IMR-90 (cell line): ENCODE measurements at regions not wholly inside any gene's neighbourhood (a gene's known extent, or its start where the extent isn't known, plus 50 kb on each side); places are given as distances from the start of the nearest gene placed in this dataset.

ENCODE experiments used
- ATAC-seq: fragments of 200-7000 bp; cut with Tn5 transposase; 2 replicates; pipeline ENCODE4 v1.9.1; 2020; ENCODE audit warnings: low read depth, mild to moderate bottlenecking, moderate library complexity
- BruUV-seq: library from RNA; stranded (reverse); fragments of 400-500 nt; replicated peaks from 2 replicates; lab custom pipeline; 2021; lab: Mats Ljungman, UMichigan
- CTCF ChIA-PET: fragments of 300-600 bp; formaldehyde crosslinking; extraction: SDS; loops from one replicate; lab custom pipeline; 2021; ENCODE audit warnings: antibody characterized with exemption; lab: Yijun Ruan, JAX
- POLR2A ChIA-PET: fragments of 300-600 bp; sonication (Branson Sonifier 250); formaldehyde crosslinking; loops from one replicate; lab custom pipeline; 2022; ENCODE audit warnings: antibody characterized with exemption; ENCODE audit not compliant: unreplicated experiment; lab: Charles Lee
- DNase-seq: peaks from one replicate; pipeline ENCODE4 v3.0.0; 2013
- H2AFZ ChIP-seq: replicated peaks from 2 replicates; pipeline ENCODE3; 2013; ENCODE audit warnings: low read length, mild to moderate bottlenecking; ENCODE audit not compliant: poor library complexity
- H2AK5ac ChIP-seq: 2 replicates; pipeline ENCODE4 v1.6.1; 2013; ENCODE audit warnings: low read depth, low read length, inconsistent platforms
- H2AK9ac ChIP-seq: replicated peaks from 2 replicates; pipeline ENCODE3; 2013; ENCODE audit warnings: mild to moderate bottlenecking, low read depth, low read length, moderate library complexity; ENCODE audit not compliant: poor library complexity
- H2BK120ac ChIP-seq: 2 replicates; pipeline ENCODE4 v1.6.1; 2013; ENCODE audit warnings: low read depth, low read length, inconsistent platforms
- H2BK15ac ChIP-seq: 3 replicates; pipeline ENCODE4 v1.6.1; 2013; ENCODE audit warnings: low read depth, low read length, inconsistent platforms
- H2BK20ac ChIP-seq: 2 replicates; pipeline ENCODE4 v1.6.1; 2013; ENCODE audit warnings: low read depth, mild to moderate bottlenecking, inconsistent platforms, low read length, moderate library complexity
- H2BK5ac ChIP-seq: 2 replicates; pipeline ENCODE4 v1.6.1; 2013; ENCODE audit warnings: mild to moderate bottlenecking, low read depth, low read length, inconsistent platforms; ENCODE audit not compliant: poor library complexity, severe bottlenecking
- H3K14ac ChIP-seq: replicated peaks from 2 replicates; pipeline ENCODE4 v1.6.1; 2013; ENCODE audit warnings: low read depth, low read length, inconsistent platforms
- H3K18ac ChIP-seq: 2 replicates; pipeline ENCODE4 v1.6.1; 2013; ENCODE audit warnings: low read depth, low read length, control low read depth
- H3K23ac ChIP-seq: 2 replicates; pipeline ENCODE4 v1.6.1; 2013; ENCODE audit warnings: low read depth, low read length, inconsistent platforms
- H3K27ac ChIP-seq: 2 replicates; pipeline ENCODE4 v1.5.1; 2013; ENCODE audit warnings: mild to moderate bottlenecking, control low read depth, low read length; ENCODE audit not compliant: insufficient read depth
- H3K27me3 ChIP-seq: 2 replicates; pipeline ENCODE4 v1.6.1; 2013; ENCODE audit warnings: low read length; ENCODE audit not compliant: control insufficient read depth, insufficient read depth
- H3K36me3 ChIP-seq: 2 replicates; pipeline ENCODE4 v1.6.1; 2013; ENCODE audit warnings: low read length, mixed read lengths; ENCODE audit not compliant: control insufficient read depth, insufficient read depth
- H3K4ac ChIP-seq: 2 replicates; pipeline ENCODE4 v1.6.1; 2013; ENCODE audit warnings: low read depth, low read length, inconsistent platforms
- H3K4me1 ChIP-seq: 2 replicates; pipeline ENCODE4 v1.6.1; 2013; ENCODE audit warnings: low read length, mixed read lengths; ENCODE audit not compliant: control insufficient read depth, insufficient read depth
- H3K4me2 ChIP-seq: 2 replicates; pipeline ENCODE4 v1.6.1; 2013; ENCODE audit warnings: low read depth, mild to moderate bottlenecking, control low read depth, low read length, moderate library complexity
- H3K4me3 ChIP-seq: 2 replicates; pipeline ENCODE4 v1.5.1; 2013; ENCODE audit warnings: low read depth, mild to moderate bottlenecking, control low read depth, low read length, moderate library complexity; ENCODE audit not compliant: insufficient read depth
- H3K56ac ChIP-seq: 2 replicates; pipeline ENCODE4 v1.6.1; 2013; ENCODE audit warnings: low read length, inconsistent platforms; ENCODE audit not compliant: insufficient read depth; ENCODE audit errors: extremely low read depth
- H3K79me1 ChIP-seq, 2 experiments: 2 replicates each; pipeline ENCODE4 v1.6.1; 2013; ENCODE audit warnings: low read length in 2 of 2, inconsistent platforms in 1 of 2, low read depth in 1 of 2
- H3K9ac ChIP-seq: 2 replicates; pipeline ENCODE4 v1.6.1; 2013; ENCODE audit warnings: low read depth, low read length, control low read depth
- H3K9me1 ChIP-seq: 2 replicates; pipeline ENCODE4 v1.6.1; 2013; ENCODE audit warnings: low read length, inconsistent platforms; ENCODE audit not compliant: insufficient read depth
- H3K9me3 ChIP-seq: 2 replicates; pipeline ENCODE4 v1.6.1; 2013; ENCODE audit warnings: low read length; ENCODE audit not compliant: control insufficient read depth, insufficient read depth
- H4K20me1 ChIP-seq: 2 replicates; pipeline ENCODE4 v1.6.1; 2013; ENCODE audit warnings: low read length, inconsistent platforms; ENCODE audit not compliant: insufficient read depth
- H4K5ac ChIP-seq: 2 replicates; pipeline ENCODE4 v1.6.1; 2013; ENCODE audit warnings: mild to moderate bottlenecking, low read depth, low read length, control low read depth
- H4K8ac ChIP-seq, 2 experiments: 2 replicates each; pipeline ENCODE4 v1.6.1; 2013; ENCODE audit warnings: low read depth in 2 of 2, low read length in 2 of 2, control low read depth in 1 of 2, inconsistent platforms in 1 of 2
- H4K91ac ChIP-seq: 2 replicates; pipeline ENCODE4 v1.6.1; 2013; ENCODE audit warnings: low read depth, low read length, inconsistent platforms; ENCODE audit not compliant: insufficient read depth
- BHLHE40 ChIP-seq: fragments of 150-350 bp; IDR thresholded peaks from 2 replicates; pipeline ENCODE4 v1.6.1; 2016; ENCODE audit warnings: mild to moderate bottlenecking, low read depth, low read length
- CEBPB ChIP-seq: IDR thresholded peaks from 2 replicates; pipeline ENCODE4 v1.6.1; 2012; ENCODE audit warnings: low read depth, low read length, improper control_type of control experiment
- CHD1 ChIP-seq: IDR thresholded peaks from 2 replicates; pipeline ENCODE4 v1.6.1; 2012; ENCODE audit warnings: low read depth, low read length, improper control_type of control experiment
- FOS ChIP-seq: fragments of 150-350 bp; IDR thresholded peaks from 2 replicates; pipeline ENCODE4 v1.6.1; 2016; ENCODE audit warnings: low read depth, low read length
- MAFK ChIP-seq: IDR thresholded peaks from 2 replicates; pipeline ENCODE4 v1.6.1; 2012; ENCODE audit warnings: low read depth, low read length, improper control_type of control experiment
- MAZ ChIP-seq: IDR thresholded peaks from 2 replicates; pipeline ENCODE4 v1.6.1; 2012; ENCODE audit warnings: low read depth, mild to moderate bottlenecking, low read length, improper control_type of control experiment, moderate library complexity, borderline replicate concordance
- MXI1 ChIP-seq: IDR thresholded peaks from 2 replicates; pipeline ENCODE4 v1.6.1; 2012; ENCODE audit warnings: low read depth, mild to moderate bottlenecking, low read length, moderate library complexity, borderline replicate concordance
- NFE2L2 ChIP-seq: fragments of 150-350 bp; IDR thresholded peaks from 2 replicates; pipeline ENCODE4 v1.6.1; 2016; ENCODE audit warnings: low read depth, mild to moderate bottlenecking, low read length
- POLR2A ChIP-seq: IDR thresholded peaks from 2 replicates; pipeline ENCODE4 v1.6.1; 2012; ENCODE audit warnings: mild to moderate bottlenecking, low read depth, low read length
- RCOR1 ChIP-seq: IDR thresholded peaks from 2 replicates; pipeline ENCODE4 v1.6.1; 2012; ENCODE audit warnings: mild to moderate bottlenecking, low read length, improper control_type of control experiment; ENCODE audit not compliant: insufficient replicate concordance
- RFX5 ChIP-seq: IDR thresholded peaks from 2 replicates; pipeline ENCODE4 v1.8.0; 2012; ENCODE audit warnings: low read depth, mild to moderate bottlenecking, low read length, moderate library complexity
- SMC3 ChIP-seq: fragments of 150-350 bp; IDR thresholded peaks from 2 replicates; pipeline ENCODE4 v1.6.1; 2016; ENCODE audit warnings: low read depth, mild to moderate bottlenecking, antibody characterized with exemption, low read length, moderate library complexity
- USF2 ChIP-seq: fragments of 150-350 bp; IDR thresholded peaks from 2 replicates; pipeline ENCODE4 v1.6.1; 2017; ENCODE audit warnings: mild to moderate bottlenecking, antibody characterized with exemption, low read length, low read depth
- WGBS, 2 experiments: methylation state at CpG; one replicate each; pipeline versions ENCODE4 v1.1.5 to v1.1.7; 2013; ENCODE audit warnings: missing lambda C conversion rate in 2 of 2; ENCODE audit not compliant: insufficient read length in 1 of 2; ENCODE audit errors: extremely low coverage in 2 of 2; 5-methylcytosine and 5-hydroxymethylcytosine counted together
- dilution Hi-C: fragments of 300-500 bp; cut with HindIII; formaldehyde crosslinking; loops from one replicate; pipeline ENCODE4 v1.14.3; 2018; ENCODE audit warnings: low sequenced_read_pairs; ENCODE audit not compliant: unreplicated experiment
- in situ Hi-C: fragments of 300-500 bp; cut with MboI; formaldehyde crosslinking; loops from 3 replicates; pipeline ENCODE4 v1.14.3; 2019; ENCODE audit warnings: low sequenced_read_pairs, inconsistent platforms, mixed read lengths
- intact Hi-C: fragments of 100-400 bp; cut with micrococcal nuclease; formaldehyde crosslinking; loops from 2 replicates; pipeline ENCODE4 v1.10.0; 2022
- TF ChIP-seq, protein P1 (sequence below): fragments of 150-350 bp; IDR thresholded peaks from 2 replicates; pipeline ENCODE4 v1.6.1; 2016; ENCODE audit warnings: low read depth, mild to moderate bottlenecking, low read length, moderate library complexity, borderline replicate concordance
- TF ChIP-seq, protein P2 (sequence below): conservative IDR thresholded peaks from 2 replicates; pipeline ENCODE4 v1.5.1; 2012; ENCODE audit warnings: mild to moderate bottlenecking, low read depth, low read length, improper control_type of control experiment

GRCh38 chrX:42615161-42615563 lies 162.8 kb downstream of the PPP1R2C start:
- no TSS peak for BruUV-seq
- POLR2A ChIA-PET: no interaction called here
- CTCF ChIA-PET: interaction anchor here (0.9 kb wide), 1 partner anchor 10 kb away, joined by 4 read pairs; no protein-coding TSS in a partner anchor

More at GRCh38 chrX:42615161-42615563, 162.8 kb downstream of the PPP1R2C start:
- no peaks in the 10 kb centered on the region for H4K20me1 ChIP-seq
- dilution Hi-C loops (no loop called here), intact Hi-C loops (no loop called here), in situ Hi-C loops (no loop called here)
- no peak for TF ChIP-seq FOS
- TF ChIP-seq MAFK: no peak
- TF ChIP-seq CEBPB: no peak
- TF ChIP-seq USF2: no peak
- TF ChIP-seq RFX5: no peak
- TF ChIP-seq BHLHE40: no peak
- no peak for TF ChIP-seq CHD1
- no peak for TF ChIP-seq MAZ
- TF ChIP-seq NFE2L2: no peak
- TF ChIP-seq SMC3: no peak
- TF ChIP-seq, protein P1, sequence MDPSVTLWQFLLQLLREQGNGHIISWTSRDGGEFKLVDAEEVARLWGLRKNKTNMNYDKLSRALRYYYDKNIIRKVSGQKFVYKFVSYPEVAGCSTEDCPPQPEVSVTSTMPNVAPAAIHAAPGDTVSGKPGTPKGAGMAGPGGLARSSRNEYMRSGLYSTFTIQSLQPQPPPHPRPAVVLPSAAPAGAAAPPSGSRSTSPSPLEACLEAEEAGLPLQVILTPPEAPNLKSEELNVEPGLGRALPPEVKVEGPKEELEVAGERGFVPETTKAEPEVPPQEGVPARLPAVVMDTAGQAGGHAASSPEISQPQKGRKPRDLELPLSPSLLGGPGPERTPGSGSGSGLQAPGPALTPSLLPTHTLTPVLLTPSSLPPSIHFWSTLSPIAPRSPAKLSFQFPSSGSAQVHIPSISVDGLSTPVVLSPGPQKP: no peak
- TF ChIP-seq RCOR1: no peak
- no peak for TF ChIP-seq POLR2A
- no peak for TF ChIP-seq MXI1
- TF ChIP-seq, protein P2, sequence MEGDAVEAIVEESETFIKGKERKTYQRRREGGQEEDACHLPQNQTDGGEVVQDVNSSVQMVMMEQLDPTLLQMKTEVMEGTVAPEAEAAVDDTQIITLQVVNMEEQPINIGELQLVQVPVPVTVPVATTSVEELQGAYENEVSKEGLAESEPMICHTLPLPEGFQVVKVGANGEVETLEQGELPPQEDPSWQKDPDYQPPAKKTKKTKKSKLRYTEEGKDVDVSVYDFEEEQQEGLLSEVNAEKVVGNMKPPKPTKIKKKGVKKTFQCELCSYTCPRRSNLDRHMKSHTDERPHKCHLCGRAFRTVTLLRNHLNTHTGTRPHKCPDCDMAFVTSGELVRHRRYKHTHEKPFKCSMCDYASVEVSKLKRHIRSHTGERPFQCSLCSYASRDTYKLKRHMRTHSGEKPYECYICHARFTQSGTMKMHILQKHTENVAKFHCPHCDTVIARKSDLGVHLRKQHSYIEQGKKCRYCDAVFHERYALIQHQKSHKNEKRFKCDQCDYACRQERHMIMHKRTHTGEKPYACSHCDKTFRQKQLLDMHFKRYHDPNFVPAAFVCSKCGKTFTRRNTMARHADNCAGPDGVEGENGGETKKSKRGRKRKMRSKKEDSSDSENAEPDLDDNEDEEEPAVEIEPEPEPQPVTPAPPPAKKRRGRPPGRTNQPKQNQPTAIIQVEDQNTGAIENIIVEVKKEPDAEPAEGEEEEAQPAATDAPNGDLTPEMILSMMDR: no peak
- H2BK15ac ChIP-seq: no peak overlapping the region
- H3K14ac ChIP-seq: no peak overlapping the region
- H2BK20ac ChIP-seq: no peak overlapping the region
- H3K4me2 ChIP-seq: no peak overlapping the region
- H3K9ac ChIP-seq: no peak overlapping the region
- H3K4me3 ChIP-seq: no peak overlapping the region
- H3K23ac ChIP-seq: no peak overlapping the region
- no peaks in the 10 kb centered on the region for H3K4me1 ChIP-seq
- no peak overlapping the region for H4K91ac ChIP-seq
- H4K8ac ChIP-seq: no peak overlapping the region
- no peak overlapping the region for H3K27ac ChIP-seq
- H4K5ac ChIP-seq: no peak overlapping the region
- no peaks in the 10 kb centered on the region for H3K27me3 ChIP-seq
- H3K36me3 ChIP-seq: no peaks in the 10 kb centered on the region
- no peak overlapping the region for H2AK5ac ChIP-seq
- H2AFZ ChIP-seq: no peak overlapping the region
- H3K56ac ChIP-seq: no peak overlapping the region
- H3K9me1 ChIP-seq: no peaks in the 10 kb centered on the region
- H3K9me3 ChIP-seq: no peaks in the 10 kb centered on the region
- H3K18ac ChIP-seq: no peak overlapping the region
- no peak overlapping the region for H3K4ac ChIP-seq
- no peaks in the 10 kb centered on the region for H3K79me1 ChIP-seq
- H2AK9ac ChIP-seq: no peak overlapping the region
- H2BK5ac ChIP-seq: no peak overlapping the region
- H2BK120ac ChIP-seq: no peak overlapping the region
- WGBS, 2 experiments: 60% methylated on average over 1 of the region's 1 CpG; no CpG with 5 or more reads in 1 of the 2 experiments
- DNase-seq: no peak
- no peak for ATAC-seq
